SU-DHL-6 (cell line): ENCODE measurements at regions not wholly inside any gene's neighbourhood (a gene's known extent, or its start where the extent isn't known, plus 50 kb on each side); places are given as distances from the start of the nearest gene placed in this dataset.

ENCODE experiments used
- H2AFZ ChIP-seq: fragments of 200-600 bp; sonication (generic); 2 replicates; pipeline ENCODE4 v1.6.1; 2014; ENCODE audit warnings: low read depth, mild to moderate bottlenecking, moderate library complexity, mixed read lengths, antibody characterized with exemption, low read length; ENCODE audit not compliant: severe bottlenecking
- H3F3A ChIP-seq: fragments of 200-600 bp; shearing (Covaris generic); 2 replicates; pipeline ENCODE4 v1.6.0; 2016; ENCODE audit warnings: antibody characterized with exemption, mild to moderate bottlenecking; ENCODE audit not compliant: insufficient read depth
- H3K27ac ChIP-seq: fragments of 200-600 bp; sonication (generic); 2 replicates; pipeline ENCODE4 v1.5.1; 2016; ENCODE audit warnings: low read depth, mild to moderate bottlenecking, low read length, moderate library complexity, mixed read lengths
- H3K27me3 ChIP-seq: fragments of 200-600 bp; sonication (generic), shearing (Covaris generic); 2 replicates; pipeline ENCODE4 v1.6.0; 2014; ENCODE audit warnings: mild to moderate bottlenecking, low read length
- H3K36me3 ChIP-seq: fragments of 200-600 bp; sonication (generic); 2 replicates; pipeline ENCODE4 v1.6.1; 2014; ENCODE audit warnings: mild to moderate bottlenecking, low read length, mixed read lengths
- H3K4me2 ChIP-seq: fragments of 300-600, 200-600 bp; shearing (Covaris generic), sonication (generic); 2 replicates; pipeline ENCODE4 v1.6.0; 2014; ENCODE audit warnings: low read length, low read depth, mild to moderate bottlenecking; ENCODE audit not compliant: poor library complexity, severe bottlenecking
- H3K4me3 ChIP-seq: fragments of 200-600 bp; sonication (generic); 2 replicates; pipeline ENCODE4 v1.5.1; 2014; ENCODE audit warnings: antibody characterized with exemption, low read length, mild to moderate bottlenecking, mixed read lengths; ENCODE audit not compliant: insufficient read depth, poor library complexity, severe bottlenecking
- H3K79me2 ChIP-seq: fragments of 200-600 bp; sonication (generic); 2 replicates; pipeline ENCODE4 v1.6.1; 2014; ENCODE audit warnings: mild to moderate bottlenecking, low read length, moderate library complexity; ENCODE audit not compliant: insufficient read depth
- H3K9ac ChIP-seq: fragments of 200-600 bp; sonication (generic); 2 replicates; pipeline ENCODE4 v1.7.0; 2014; ENCODE audit warnings: mild to moderate bottlenecking, low read length
- H3K9me2 ChIP-seq: fragments of 200-600 bp; sonication (generic); replicated peaks from 2 replicates; pipeline ENCODE4 v1.6.1; 2014; ENCODE audit warnings: low read length; ENCODE audit not compliant: insufficient read depth
- H3K9me3 ChIP-seq: fragments of 200-600 bp; sonication (generic); 2 replicates; pipeline ENCODE4 v1.6.1; 2014; ENCODE audit warnings: low read length, mixed read lengths; ENCODE audit not compliant: insufficient read depth
- H4K20me1 ChIP-seq: fragments of 200-600 bp; sonication (generic); 2 replicates; pipeline ENCODE4 v1.6.1; 2014; ENCODE audit warnings: low read depth, mild to moderate bottlenecking, antibody characterized with exemption, low read length, moderate library complexity, mixed read lengths
- CTCF ChIP-seq: fragments of 200-600 bp; sonication (generic); IDR thresholded peaks from one replicate; pipeline ENCODE4 v1.5.1; 2017; ENCODE audit warnings: antibody characterized with exemption, mild to moderate bottlenecking, low read length, moderate library complexity; ENCODE audit not compliant: insufficient read depth, poor library complexity, severe bottlenecking
- EZH2phosphoT487 ChIP-seq: fragments of 200-600 bp; sonication (generic), shearing (Covaris generic); conservative IDR thresholded peaks from 2 replicates; pipeline ENCODE4 v1.6.1; 2018; ENCODE audit warnings: mild to moderate bottlenecking, antibody characterized with exemption, low read length, moderate library complexity, mixed read lengths

GRCh38 chr13:33740134-33740538, 77.8 kb upstream of the RFC3 start:
- Histone ChIP-seq H4K20me1 (no peaks in the 10 kb centered on the region), H3K36me3 (no peaks in the 10 kb centered on the region), H3K9me2 (no peaks in the 10 kb centered on the region), H2AFZ (peak overlapping the region; percentile 71), H3K27me3 (no peaks in the 10 kb centered on the region), H3K79me2 (no peaks in the 10 kb centered on the region), H3F3A (peaks cover 70% of the 10 kb centered on the region), H3K9ac (peak overlapping the region; percentile 51), H3K27ac (peak overlapping the region; percentile 81), H3K4me3 (no peak overlapping the region), H3K9me3 (no peaks in the 10 kb centered on the region), H3K4me2 (peak overlapping the region; percentile 40)
- TF ChIP-seq CTCF, result no peak
- TF ChIP-seq EZH2phosphoT487, result no peak

GRCh38 chr13:33742321-33742720, 75.6 kb upstream of the RFC3 start:
- Histone ChIP-seq H3K27me3 (no peaks in the 10 kb centered on the region), H3K9me2 (no peaks in the 10 kb centered on the region), H3K4me2 (peak overlapping the region; percentile 92), H3K9me3 (no peaks in the 10 kb centered on the region), H3K4me3 (peak overlapping the region; percentile 25), H3K79me2 (no peaks in the 10 kb centered on the region), H3K36me3 (0 out of 2 replicates have a peak, but pooled peaks cover 5% of the 10 kb centered on the region), H2AFZ (peak overlapping the region; percentile 18), H3K27ac (peak overlapping the region; percentile 99), H3F3A (peaks cover 71% of the 10 kb centered on the region), H4K20me1 (no peaks in the 10 kb centered on the region), H3K9ac (peak overlapping the region; percentile 57; the same call in 1 of the 2 replicates)
- TF ChIP-seq CTCF (no peak), EZH2phosphoT487 (no peak)

GRCh38 chr13:33743438-33744368, 74.2 kb upstream of the RFC3 start:
- Histone ChIP-seq H3K9me2 (no peaks in the 10 kb centered on the region), H3K27me3 (no peaks in the 10 kb centered on the region), H2AFZ (peak overlapping the region; percentile 27), H3K4me3 (peak overlapping the region; percentile 25), H3K79me2 (no peaks in the 10 kb centered on the region), H3K27ac (peak overlapping the region; percentile 99), H3K4me2 (peak overlapping the region; percentile 92), H3K9me3 (peaks cover 12% of the 10 kb centered on the region; the same call in 1 of the 2 replicates), H3K9ac (peak overlapping the region; percentile 57), H3F3A (peaks cover 65% of the 10 kb centered on the region), H4K20me1 (no peaks in the 10 kb centered on the region), H3K36me3 (0 out of 2 replicates have a peak, but pooled peaks cover 5% of the 10 kb centered on the region)
- TF ChIP-seq EZH2phosphoT487 (no peak), CTCF (no peak)
